ENCODE measurements at regions not wholly inside any gene's neighbourhood (a gene's known extent, or its start where the extent isn't known, plus 50 kb on each side); places are given as distances from the start of the nearest gene placed in this dataset.

GRCh38 chr10:118171861-118172260 is 125.1 kb upstream of the RAB11FIP2 start:
- Histone ChIP-seq H3K4me2 (ENCODE audit: low read depth, low read length) (no peak overlapping the region), H3K27me3 (ENCODE audit: control insufficient read depth, insufficient read depth, low read length) (no peaks in the 10 kb centered on the region), H3K18ac (ENCODE audit: low read depth, low read length) (no peak overlapping the region), H3K9me3 (ENCODE audit: control insufficient read depth, insufficient read depth, low read length) (peaks cover 8% of the 10 kb centered on the region), H2AFZ (replicated peaks; ENCODE audit: low read length, poor library complexity) (no peak overlapping the region), H2BK20ac (ENCODE audit: low read depth, low read length) (no peak overlapping the region), H4K5ac (ENCODE audit: low read depth, low read length) (no peak overlapping the region), H3K79me1 (ENCODE audit: low read depth in 1 of 2, low read length in 2 of 2) (no peaks in the 10 kb centered on the region), H3K4me1 (ENCODE audit: control insufficient read depth, insufficient read depth, low read length) (no peaks in the 10 kb centered on the region), H4K8ac (ENCODE audit: low read depth in 2 of 2, low read length in 2 of 2) (no peak overlapping the region), H4K91ac (ENCODE audit: insufficient read depth, low read depth, low read length) (no peak overlapping the region), H3K14ac (replicated peaks; ENCODE audit: low read depth, low read length) (no peak overlapping the region), H3K4me3 (ENCODE audit: insufficient read depth, low read depth, low read length) (no peak overlapping the region), H3K27ac (ENCODE audit: insufficient read depth, low read length) (no peak overlapping the region), H2BK15ac (ENCODE audit: low read depth, low read length) (no peak overlapping the region), H2AK9ac (replicated peaks; ENCODE audit: low read depth, low read length, poor library complexity) (no peak overlapping the region), H2BK5ac (ENCODE audit: low read depth, low read length, poor library complexity, severe bottlenecking) (no peak overlapping the region), H3K9ac (ENCODE audit: low read depth, low read length) (no peak overlapping the region), H2BK120ac (ENCODE audit: low read depth, low read length) (no peak overlapping the region), H3K23ac (ENCODE audit: low read depth, low read length) (no peak overlapping the region), H3K9me1 (ENCODE audit: insufficient read depth, low read length) (no peaks in the 10 kb centered on the region), H3K4ac (ENCODE audit: low read depth, low read length) (no peak overlapping the region), H2AK5ac (ENCODE audit: low read depth, low read length) (no peak overlapping the region), H4K20me1 (ENCODE audit: insufficient read depth, low read length) (no peaks in the 10 kb centered on the region), H3K36me3 (ENCODE audit: control insufficient read depth, insufficient read depth, low read length) (no peaks in the 10 kb centered on the region), H3K56ac (ENCODE audit: extremely low read depth, insufficient read depth, low read length) (no peak overlapping the region)
- no TSS peak for BruUV-seq (replicated peaks)
- intact Hi-C loops (cut with micrococcal nuclease), result no loop called here
- CTCF ChIA-PET, result no interaction called here
- TF ChIP-seq RCOR1 (IDR thresholded peaks at IDR 0.05; ENCODE audit: insufficient replicate concordance, low read length) (no peak), NFE2L2 (IDR thresholded peaks at IDR 0.05; ENCODE audit: low read depth, low read length) (no peak), USF2 (IDR thresholded peaks at IDR 0.05; ENCODE audit: low read depth, low read length) (no peak), CTCF (conservative IDR thresholded peaks at IDR 0.05; ENCODE audit: low read depth, low read length) (no peak), POLR2A (IDR thresholded peaks at IDR 0.05; ENCODE audit: low read depth, low read length) (no peak), RFX5 (IDR thresholded peaks at IDR 0.05; ENCODE audit: low read depth, low read length) (no peak)
- no CpG with 5 or more reads among the region's 1 CpG for WGBS, 2 experiments (ENCODE audit: extremely low coverage in 2 of 2, insufficient read length in 1 of 2)
- POLR2A ChIA-PET (ENCODE audit: unreplicated experiment), result no interaction called here
- dilution Hi-C loops (cut with HindIII; ENCODE audit: low sequenced_read_pairs, unreplicated experiment), result no loop called here
- no peak for DNase-seq
- ATAC-seq (ENCODE audit: low read depth), result no peak
- in situ Hi-C loops (cut with MboI; ENCODE audit: low sequenced_read_pairs), result no loop called here

Data from IMR-90 (cell line).